ENCODE measurements at regions not wholly inside any gene's neighbourhood (a gene's known extent, or its start where the extent isn't known, plus 50 kb on each side); places are given as distances from the start of the nearest gene placed in this dataset.
A peak's percentile ranks its signal among the peaks of the same experiment; 100 is the strongest.

DNA sequence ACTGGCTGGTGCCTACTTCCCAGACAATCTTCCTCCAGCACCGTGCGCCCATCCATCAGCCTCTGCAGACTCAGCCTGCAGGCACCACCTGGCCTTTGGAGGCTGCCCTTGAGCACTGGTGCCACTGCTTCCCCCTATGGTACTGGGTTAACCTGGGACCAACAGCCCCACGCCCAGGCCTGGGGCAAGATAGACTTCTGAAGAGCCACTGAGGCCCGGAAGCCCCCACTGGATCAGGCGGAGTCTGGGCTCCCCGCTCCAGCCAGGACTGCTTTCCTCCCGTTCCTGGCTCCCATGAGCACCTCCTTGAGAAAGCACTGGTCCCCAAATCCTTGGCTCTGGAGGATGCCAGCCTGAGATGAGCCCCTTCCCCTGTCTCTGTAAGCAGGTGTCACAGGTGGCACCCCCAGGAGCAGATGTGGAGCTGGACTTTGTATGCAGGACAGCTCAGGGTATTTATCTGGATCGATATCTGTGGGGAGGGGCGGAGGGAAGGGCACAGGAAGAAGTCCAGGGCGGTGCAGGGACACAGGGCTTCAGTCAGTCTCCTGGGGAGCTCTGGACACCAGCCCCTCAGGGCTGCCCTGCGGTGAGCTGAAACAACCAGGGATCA lies 206.5 kb upstream of the PPP2R2D start:
- DNase-seq: no peak

- peak; percentile 7 for DNase-seq
Measured at GRCh38 chr10:131694781-131695495, 205.9 kb upstream of the PPP2R2D start.

GRCh38 chr10:131695496-131696165 lies 205.2 kb upstream of the PPP2R2D start:
- DNase-seq: peak; percentile 19

GRCh38 chr10:131697476-131698128 lies 203.2 kb upstream of the PPP2R2D start:
- DNase-seq: peak; percentile 6

DNA sequence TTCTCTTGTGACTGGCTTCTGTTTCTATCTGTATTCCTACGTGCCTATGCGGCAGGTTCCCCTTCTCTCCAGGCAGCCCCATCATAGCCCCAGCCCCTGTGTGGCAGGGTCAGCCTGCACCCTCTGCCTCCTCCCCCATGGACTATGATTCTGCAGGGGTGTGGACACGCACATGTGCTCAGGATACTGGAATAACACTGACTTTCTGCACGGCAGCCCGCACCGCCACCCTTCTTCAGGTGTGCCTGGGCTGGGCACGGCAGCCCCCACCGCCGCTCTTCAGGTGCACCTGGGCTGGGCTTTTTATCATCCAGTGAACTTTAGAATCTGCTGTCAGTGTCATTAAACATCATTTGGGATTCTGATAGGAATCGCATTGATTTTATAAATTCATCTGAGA lies 202.6 kb upstream of the PPP2R2D start:
- no peak for DNase-seq

- peak; percentile 8 for DNase-seq
Measured at GRCh38 chr10:131698986-131699385, 201.8 kb upstream of the PPP2R2D start.

- peak; percentile 3 for DNase-seq
Measured at GRCh38 chr10:131700032-131700431, 200.8 kb upstream of the PPP2R2D start.

DNA sequence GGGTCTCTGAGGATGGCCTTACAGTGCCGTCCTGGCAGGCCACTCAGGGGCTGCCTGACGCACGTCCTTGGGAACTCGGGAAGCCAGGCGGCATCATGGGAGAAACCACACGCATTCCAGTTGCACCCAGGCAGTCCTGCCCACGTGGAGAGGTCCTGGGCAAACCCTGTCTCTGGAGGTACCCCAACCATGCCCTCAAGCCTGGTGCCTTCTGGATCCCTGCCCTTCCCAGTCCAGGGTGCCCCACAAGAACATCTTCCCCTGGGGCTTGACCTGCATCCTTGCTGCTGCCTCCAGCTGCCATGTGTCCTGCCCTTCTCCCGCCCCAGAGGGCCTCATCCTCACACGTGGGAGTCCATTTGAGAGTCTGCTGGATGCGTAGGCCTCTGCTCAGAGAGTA lies 200.3 kb upstream of the PPP2R2D start:
- peak; percentile 6 for DNase-seq

DNA sequence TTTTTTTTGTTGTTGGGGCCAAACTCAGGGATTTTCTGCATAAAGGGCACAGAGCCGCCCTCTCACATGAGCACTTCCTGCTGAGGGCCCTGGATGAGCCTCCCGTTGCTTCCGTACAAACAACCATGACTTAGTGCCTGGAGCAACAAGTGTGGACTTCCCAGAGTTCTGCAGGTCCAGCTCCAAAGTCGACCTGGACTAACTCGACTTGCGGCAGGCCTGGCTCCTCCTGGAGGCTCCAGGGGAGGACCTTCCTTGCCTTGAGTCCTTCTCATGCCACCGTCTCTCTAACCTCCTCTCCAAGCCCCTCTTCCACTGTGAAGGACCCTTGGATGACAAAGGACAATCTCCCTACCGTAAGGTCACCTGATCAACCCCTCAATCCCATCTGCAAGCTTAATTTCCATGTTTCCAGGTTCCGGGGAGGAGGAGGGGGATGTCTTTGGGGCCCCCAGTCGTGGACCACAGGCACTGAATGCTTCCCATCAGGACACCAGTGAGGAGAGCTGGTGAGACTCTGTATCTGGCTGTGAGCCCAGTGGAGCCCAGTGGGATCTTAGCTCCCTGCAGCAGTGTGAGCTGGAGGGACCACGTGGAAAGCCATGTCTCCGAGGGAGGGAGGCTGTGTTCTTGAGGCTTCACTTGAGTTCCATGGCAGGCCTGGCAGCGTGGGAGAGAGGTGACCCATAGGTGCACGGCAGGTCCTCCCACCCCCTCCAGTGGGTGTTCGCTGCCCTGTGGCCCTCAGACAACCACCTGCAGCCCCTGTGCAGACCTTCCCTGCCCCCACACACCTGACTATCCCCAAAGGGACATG lies 199.5 kb upstream of the PPP2R2D start:
- DNase-seq: peak; percentile 6

- DNase-seq: peak; percentile 5
Measured at GRCh38 chr10:131702531-131703356, 198.1 kb upstream of the PPP2R2D start.

GRCh38 chr10:131703541-131703940 lies 197.3 kb upstream of the PPP2R2D start:
- DNase-seq: peak; percentile 11

DNA sequence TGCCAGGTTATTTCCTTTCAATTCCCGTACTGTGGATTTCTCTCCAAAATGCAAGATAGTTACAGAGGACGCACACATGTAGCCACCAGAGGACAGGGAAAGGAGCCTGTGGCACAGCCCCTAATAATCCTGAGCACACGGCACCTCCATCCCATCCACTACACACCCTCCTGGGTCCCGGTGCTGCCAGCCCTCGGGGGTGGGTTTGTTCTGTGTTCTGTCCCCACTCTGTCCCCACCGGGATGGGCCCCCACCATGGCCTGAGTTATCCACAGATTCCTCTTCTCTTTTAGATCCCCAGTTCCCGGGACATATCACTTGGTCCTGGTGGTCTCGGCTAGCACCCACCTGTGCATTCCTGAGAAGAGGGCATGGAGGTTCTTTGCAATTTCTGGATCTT lies 196.9 kb upstream of the PPP2R2D start:
- peak; percentile 5 for DNase-seq

- DNase-seq: peak; percentile 6
Measured at GRCh38 chr10:131706476-131706875, 194.3 kb upstream of the PPP2R2D start.

DNA sequence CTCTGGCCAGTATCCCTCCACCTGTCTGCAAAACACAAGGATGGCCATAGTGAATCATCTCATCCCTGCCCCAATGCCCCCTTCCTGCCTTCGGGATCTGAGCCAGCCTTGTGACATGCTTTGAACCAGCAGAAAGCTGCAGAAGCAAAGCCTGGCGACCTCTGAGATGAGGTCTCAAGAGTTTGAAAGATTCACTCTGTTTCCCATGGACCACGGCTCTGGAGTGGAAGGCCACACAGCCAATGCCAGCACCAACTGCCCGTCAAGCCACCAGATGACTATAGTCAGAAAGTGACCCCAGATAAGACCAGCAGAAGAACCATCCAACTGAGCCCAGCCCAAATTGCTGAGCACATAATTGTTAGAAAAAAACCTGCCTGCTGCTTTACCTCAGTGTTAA lies 193.9 kb upstream of the PPP2R2D start:
- no peak for DNase-seq

DNA sequence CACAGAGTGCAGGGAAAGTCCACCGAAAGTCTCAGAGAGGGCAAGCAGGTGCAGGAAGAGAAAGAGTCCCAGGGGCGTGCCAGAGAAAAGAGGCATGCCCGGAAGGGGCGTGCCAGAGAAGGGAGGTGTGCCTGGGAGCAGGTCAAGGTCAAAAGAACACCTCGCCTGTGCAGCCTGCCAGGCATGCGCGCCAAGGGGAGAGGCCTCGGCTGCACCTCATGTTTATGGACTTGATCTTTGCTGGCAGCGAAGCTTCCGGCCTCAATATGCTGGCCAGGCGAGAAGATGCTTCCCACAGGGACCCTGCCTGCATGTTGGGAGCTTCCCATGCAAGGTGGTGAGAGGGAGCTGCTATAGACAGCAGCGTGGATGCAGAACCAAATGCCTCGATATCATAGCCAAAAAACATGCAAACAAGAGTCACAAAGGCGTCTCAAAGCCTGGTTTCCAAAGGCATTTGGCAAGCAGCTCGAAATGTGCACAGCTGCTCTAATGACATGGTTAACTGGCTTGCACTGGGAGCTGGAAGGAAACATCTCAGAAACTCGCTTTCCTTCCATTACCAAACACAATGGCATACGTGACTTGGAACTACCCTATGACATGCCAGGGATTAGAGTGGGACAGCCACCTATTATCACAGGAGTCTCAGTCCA lies 192.5 kb upstream of the PPP2R2D start:
- DNase-seq: peak; percentile 66

DNA sequence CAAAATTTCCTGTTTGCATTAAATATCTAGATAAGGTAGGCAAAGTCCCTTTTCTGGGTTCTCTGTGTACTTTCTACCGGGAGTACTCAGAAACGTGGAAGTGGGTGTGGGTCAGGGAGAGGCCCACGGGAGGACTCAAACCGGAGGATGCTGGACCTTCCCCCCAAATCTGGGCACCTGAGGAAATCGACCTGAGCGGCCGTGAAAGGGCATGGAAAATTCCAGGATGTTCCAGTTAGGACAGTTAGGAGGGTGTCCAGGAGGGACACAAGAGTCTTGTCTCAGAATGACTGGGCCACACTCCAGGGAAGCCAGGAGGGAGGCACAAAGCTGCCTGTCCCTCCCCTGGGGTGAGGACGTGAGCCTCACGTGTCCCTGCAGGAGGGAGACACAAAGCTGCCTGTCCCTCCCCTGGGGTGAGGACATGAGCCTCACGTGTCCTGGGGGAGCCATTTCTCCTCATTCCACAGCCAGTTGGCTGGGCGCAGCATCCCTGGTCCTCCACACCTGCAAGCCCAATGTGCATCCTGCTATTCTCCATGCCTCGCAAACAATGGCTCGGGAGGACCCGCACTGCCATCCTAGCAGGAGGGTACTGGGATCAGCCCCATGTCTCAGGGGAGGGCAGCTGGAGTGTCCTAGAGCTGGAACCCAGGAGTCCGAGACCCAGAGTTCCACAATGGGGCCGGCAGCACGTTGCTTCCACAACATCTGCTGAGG lies 190.5 kb upstream of the PPP2R2D start:
- DNase-seq: peak; percentile 4

- no peak for DNase-seq
Measured at GRCh38 chr10:131722121-131722520, 178.7 kb upstream of the PPP2R2D start.

DNA sequence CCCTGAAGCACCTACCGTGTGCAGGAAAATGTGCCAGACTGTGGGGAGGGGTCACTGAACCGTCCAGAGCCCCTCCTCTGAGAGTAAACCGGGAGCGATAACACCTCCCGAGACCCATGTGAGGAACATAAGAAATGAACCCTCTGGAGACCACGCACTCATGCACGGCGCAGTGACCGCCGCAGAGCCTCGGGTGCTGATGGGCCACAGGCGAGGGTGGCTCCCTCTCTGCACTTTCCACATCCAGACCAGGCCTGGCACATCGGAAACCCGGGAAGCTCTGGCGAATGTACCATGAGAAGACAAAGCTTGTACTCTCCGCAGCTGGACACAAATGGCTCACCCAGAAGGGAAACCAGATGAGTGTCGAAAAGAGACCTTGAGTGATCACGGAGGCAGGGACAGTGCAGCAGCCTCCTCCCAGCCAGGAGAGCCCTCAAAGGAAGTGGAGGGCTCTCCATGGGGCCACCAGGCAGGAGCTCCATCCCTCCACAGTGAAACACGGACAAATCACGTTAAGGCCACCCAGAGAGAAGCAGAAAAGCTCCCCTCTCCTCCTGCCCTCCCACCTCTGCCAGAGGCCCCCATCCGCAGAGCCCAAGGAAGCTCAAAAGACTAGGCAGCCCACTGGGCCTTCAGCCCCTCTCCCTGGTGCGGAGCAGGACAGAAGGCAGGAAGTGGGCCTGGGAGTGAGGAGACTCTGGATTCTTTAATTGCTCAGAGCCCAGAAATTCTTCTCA lies 178.1 kb upstream of the PPP2R2D start:
- no peak for DNase-seq

GRCh38 chr10:131723297-131724168 lies 177.3 kb upstream of the PPP2R2D start:
- DNase-seq: peak; percentile 2

Data from right hindlimb (tissue), 1 donor.